Eye (tissue), 1 donor: ENCODE measurements at regions not wholly inside any gene's neighbourhood (a gene's known extent, or its start where the extent isn't known, plus 50 kb on each side); places are given as distances from the start of the nearest gene placed in this dataset.

Experiments
- DNase-seq: peaks from one replicate; pipeline ENCODE4 v3.0.0-alpha.2; 2015

DNA sequence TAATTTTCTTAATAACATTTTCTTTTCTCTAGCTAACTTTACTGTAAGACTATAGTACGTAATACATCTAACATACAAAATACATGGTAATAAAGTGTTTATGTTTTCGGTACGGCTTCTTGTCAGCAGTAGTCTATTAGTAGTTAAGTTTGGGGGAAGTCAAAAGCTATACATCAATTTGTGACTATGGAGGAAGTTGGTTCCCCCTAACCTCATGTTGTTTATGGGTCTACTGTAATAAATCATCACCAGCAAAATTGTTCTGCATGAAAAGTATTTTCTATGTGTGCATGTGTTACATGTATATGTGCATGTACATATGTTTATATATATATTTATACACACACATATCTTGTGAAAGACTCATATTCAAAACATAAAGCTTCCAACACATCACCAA is 303.0 kb downstream of the TRIB2 start:
- no peak for DNase-seq

DNA sequence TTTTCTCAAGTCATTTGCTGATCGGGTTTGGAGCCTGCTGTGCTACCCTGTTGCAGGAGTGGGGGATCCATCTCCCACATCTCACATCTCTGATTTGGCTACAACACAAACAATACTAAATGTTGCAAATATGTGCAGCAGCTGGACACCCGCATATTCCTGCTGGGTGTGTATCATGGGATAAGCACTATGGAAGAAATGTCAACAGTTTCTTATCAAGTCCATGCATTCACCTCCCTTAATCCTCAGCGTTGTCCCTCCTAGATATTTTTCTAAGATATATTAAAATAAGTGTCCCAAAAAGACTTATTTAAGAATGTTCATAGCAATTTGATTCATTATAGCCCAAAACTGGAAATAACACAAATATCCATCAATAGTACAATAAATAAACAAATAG is 303.7 kb downstream of the TRIB2 start:
- no peak for DNase-seq

DNA sequence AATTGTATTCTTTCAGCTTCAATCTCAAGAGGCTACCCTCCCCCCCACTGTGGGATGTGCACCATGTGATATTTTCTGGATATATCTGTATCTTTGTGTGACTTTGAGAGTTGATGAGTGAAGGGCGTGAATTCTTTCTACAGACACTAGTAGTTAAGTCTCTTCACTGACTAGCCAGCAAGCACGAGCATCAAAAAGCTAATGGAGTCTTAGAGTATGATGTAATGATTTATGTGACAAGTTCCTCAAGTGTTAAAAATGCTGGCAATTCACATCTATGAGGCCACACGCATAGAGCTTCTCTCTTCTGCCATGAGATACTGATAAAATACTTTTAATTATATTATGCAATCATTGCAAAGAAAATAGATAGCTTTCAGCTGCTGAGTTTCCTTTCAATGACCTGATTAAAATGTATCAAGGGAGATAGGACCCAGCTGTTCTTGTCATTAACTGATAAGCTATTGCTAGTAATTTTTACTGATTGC is 304.8 kb downstream of the TRIB2 start:
- DNase-seq = peak; percentile 45

DNA sequence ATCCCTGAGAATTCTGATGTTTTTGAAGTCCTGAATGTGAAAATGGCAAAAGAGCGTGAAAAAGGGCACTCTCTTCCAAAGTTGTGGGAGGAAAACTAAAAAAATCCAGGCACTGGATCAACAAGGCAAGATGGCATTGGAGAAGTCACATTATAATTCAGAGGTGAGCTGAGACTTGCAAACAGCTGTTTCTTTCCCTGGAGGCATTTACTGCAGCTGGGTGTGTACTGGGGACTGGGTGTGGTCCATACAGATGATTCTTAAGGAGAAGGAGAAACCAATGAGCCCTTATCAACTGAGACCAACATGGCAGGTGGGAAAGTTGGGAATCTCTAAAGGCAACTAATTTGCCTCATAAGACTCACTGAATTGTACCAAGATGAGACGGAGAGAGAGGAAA is 313.9 kb downstream of the TRIB2 start:
- DNase-seq = no peak

DNA sequence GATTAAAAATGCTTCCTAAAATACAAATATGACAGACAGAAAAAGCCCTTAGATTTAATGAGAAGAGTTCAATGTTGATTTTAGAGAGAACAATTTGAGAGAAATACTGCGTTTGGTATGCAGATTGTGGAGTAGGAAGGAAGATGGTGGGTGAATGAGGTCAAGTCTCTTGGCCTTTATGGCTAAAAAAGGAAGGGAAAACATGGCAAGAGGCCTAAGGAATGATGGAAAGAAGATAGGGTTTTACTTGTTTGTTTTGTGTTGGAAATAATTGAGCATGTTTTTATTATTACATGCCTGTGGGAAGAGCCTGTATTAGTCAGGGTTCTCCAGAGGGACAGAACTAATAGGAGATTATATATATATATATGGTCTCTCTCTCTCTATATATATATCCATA is 318.1 kb downstream of the TRIB2 start:
- no peak for DNase-seq

DNA sequence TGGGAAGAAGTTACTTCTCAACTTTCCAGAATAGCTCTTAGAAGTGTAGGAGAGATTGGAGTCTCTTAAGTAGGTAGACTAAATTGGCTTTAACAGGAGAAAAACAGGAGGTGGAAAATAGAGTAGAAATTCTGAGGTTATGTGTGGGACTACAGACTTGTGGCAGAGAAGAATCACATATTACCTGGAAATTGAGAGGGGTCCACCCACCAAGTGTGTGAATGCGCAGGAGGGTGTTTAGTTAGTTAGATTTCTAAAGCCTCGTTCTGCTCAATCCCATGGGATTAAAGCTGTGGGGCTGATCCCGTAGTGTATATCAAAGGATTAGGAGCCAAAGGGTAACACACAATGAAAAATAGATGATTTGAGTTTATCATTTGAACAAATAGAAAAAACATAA is 319.1 kb downstream of the TRIB2 start:
- DNase-seq = no peak

DNA sequence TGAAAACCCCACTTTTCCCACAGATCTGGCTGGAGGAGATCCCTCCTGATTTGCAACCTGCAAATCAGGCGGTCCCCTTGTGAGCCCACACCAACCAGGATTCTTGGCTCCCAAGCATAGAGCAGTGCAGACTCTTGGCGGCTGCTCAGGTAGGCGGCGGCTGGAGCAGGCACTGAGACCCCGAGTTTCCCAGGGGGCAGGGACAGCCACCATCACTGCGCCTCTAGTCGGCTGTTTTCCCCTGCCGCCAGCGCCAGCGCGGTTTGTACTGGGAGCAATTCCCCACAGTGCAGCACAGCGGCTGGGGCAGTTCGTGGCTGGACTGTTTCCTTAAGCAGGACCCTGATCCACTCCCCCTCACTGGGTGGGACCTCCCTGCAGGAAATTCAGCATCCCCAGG is 323.3 kb downstream of the TRIB2 start:
- no peak for DNase-seq

DNA sequence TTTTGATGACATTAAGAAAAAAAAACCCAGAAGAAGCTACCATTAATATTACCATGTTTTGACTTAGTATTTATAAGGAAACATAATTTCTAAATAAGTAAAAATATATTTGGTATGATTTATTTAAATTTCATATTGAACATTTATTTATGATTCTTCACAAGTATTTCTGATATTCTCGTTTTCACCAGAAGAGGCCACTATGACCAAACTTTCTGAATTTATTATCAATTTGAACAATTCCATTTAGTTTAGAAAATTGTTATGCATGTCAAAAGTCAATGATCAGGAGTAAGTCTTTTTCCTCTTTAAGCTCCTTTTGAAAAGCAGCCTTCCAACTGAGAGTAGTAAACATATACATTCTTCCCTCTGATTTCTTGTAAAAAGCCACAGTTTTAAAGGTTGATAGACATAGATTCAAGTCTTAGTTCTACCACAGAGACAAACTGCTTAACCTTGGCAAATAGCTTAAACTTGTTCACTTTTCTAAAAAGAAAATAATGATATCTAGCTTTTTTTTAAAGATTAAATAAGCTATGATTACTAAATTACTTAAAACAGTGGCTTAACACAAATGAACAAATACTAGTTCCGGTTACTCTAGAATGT is 329.9 kb downstream of the TRIB2 start:
- peak; percentile 66 for DNase-seq

DNA sequence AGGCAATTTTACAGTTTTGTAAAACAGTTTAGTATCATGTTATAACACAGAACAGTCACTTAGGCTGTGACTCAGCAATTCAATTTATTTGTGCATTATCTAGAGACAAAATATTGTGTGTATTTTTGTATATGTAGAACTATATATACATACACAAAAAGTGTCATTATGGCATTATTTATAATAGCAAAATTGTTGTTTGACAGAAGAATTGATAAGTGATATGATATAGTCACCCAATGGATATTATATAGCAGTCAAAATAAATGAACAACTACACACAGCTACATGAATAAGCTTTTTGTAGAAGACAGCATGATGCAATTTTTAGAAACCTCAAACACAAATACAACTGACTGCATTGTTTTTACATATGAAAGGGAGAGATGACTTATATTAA is 334.0 kb downstream of the TRIB2 start:
- no peak for DNase-seq

DNA sequence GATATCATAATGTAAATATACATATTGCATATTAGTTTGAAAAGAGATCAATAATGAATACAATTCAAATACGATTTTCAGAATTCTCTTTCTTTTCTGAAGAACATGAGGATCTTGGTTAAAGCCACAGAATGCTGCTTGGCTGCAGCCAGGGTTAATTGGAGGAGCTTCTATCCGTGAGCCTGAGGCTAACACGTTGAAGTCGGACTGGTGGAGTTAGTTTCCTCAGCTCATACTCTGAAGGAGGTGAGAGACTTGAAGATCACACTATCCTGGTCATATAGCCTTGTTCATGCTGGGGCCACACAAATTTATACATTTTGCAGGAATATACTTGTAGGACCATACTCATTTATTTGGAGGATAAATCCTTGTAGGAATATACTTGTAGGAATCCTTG is 335.8 kb downstream of the TRIB2 start:
- no peak for DNase-seq

DNA sequence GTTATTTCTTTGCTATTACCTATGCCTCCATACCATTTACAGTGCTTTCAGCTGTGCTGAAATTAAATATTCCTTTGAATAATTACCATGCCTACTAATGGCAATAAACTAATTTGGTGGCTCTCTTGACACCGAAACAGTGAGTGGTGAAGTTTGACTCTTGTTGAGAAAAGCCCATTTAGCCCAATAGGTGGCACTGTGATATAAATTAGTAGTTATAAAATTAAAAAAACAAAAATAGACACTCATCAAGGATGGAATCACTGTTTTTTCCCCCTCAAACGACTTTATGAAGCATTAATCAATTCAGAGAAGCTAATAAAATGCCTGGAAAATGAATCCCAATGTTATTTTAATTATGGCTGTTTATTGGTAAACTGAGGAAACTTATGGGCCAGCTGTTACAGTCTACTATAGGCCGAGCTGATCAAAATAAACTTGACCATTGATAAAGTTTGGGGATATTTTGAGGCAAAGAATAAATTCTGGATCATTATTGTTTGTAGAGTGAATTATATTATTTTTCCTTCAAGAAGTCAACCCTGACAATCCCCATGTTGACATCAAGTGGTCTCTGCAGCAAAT is 339.6 kb downstream of the TRIB2 start:
- DNase-seq = peak; percentile 55

DNA sequence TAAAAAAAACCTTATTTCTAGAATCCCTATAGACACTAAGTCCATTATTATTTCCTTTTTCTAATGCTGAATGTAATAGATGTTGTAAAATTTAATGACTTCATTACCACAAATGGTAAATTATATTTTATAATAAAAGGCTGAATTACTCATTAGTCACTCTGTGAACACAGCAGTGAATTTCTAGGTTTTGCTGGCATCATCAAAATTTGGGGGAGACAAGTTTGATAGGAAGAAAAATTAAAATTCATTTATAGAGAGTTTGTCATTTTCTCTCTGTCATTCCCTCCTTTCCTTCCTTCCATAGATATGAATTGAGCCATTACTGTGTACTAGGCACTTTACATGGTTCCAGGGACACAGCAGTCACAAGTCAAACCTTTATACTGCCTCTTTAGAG is 340.9 kb downstream of the TRIB2 start:
- DNase-seq = no peak

DNA sequence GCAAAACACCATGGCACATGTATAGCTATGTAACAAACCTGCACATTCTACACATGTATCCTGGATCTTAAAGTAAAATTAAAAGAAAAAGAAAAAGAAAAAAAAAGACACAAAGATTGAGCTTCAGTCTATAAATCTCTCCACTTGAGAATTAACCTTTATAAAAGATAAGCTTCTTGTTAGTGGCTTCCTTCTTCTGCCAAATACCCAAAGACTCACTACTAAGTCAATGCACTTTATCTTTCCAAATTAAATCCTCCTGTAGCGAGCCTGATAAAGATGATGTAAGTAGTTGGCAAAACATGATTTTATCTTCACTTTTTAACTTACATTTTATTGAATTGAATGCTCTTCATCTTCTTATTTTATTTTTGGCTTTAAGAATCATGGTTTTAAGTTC is 349.9 kb downstream of the TRIB2 start:
- no peak for DNase-seq

DNA sequence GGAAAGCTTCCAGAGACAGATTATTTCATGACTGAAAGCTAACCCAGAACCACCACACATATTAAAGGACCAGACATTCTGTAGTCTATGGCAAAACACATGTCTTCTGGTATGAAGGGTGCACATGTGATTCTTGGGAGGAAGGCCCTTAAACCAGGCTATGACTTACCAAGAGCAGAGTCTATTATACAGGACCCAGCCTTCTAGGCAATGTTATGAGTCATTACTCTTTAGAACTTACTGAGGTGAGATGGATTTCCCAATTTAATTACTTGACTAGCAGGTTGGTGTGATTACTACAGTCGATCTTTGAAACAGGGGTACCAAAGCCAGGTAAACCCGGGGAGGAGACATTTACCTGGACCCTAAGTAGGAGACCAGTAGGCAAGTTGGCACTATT is 350.8 kb downstream of the TRIB2 start:
- no peak for DNase-seq

DNA sequence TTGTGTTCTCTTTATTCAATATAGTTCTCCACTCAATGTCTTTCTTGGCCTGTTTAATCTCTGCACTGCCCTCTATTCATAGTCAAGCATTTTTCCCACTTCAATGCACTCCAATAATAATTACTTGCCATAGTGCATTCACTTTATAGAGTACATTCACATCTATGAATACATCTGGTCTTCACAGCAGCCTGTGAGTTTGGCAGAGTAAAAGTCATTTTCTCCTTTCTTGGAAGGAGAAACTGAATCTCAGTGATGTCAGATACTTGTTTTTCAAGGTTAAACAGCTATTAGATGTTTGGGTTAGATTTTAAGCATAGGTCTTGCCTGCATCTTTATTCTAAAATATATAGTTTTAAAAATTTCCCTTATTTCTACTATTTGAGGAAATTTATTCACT is 373.2 kb downstream of the TRIB2 start:
- DNase-seq = peak; percentile 42

DNA sequence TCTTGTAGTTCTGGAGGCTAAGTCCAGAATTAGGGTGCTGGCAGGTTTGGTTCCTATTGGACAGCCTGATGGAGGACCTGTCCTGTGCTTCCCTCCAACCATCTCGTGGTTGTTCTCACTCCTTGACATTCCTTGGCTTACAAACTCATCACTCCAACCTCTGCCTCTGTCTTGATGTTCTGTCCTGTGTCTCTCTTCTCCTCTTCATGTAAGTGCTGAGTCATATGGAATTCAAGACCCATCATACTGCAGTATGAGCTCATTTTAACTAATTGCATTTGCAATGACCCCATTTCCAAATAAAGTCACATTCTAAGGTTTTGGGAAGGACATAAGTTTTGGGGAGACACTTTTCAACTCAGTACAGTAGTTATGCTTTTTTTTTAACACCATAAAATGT is 374.7 kb downstream of the TRIB2 start:
- DNase-seq = no peak

DNA sequence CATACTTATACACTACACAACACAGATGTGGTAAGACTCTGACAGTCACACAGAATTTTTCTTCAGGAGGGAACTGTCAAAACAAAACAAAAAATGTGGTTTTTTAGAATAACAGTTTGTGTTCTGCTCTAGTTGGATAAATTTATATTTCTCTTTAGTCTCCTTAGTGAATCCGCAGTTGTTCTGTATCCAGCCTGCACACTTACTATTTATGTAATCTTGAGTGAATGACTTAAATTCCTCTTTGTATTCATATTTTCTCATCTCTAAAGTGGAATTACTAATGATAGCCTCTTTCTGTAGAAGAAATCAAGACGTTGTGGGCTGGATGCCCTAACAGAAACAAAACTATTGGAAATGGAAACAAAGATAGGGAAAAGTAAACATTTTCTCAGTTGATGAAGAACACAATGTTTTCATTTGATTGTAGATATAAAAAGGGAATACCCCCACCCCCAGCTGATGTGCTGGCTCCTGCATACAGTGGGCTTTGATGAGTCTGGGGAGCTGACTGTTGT is 375.2 kb downstream of the TRIB2 start:
- DNase-seq = no peak

DNA sequence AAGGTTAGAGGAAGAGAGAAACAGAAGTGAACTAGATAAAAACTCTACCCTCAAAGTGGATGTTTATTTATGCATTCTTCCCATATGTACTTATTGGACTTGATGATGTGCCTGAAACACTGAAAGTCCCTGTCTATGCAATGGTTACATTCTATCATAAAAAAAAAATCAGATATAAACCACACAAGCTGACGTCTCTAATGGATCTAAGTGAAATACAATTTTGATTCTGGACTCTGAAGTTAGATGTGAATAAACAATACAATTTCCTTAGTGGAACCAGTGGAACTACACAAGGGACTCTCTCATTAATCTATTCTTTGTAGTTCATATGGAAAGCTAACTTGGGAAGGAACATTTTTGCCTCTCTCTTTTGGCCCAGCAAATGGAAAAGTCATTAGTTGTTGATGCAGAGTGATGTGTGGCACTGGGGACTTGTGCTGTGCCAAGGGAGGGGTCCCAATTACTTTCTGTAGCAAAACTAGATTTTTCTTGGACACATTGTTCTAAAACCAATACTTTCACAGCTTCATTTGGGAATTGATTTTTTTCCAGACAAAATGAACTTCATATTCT is 376.8 kb downstream of the TRIB2 start:
- DNase-seq = peak; percentile 61

DNA sequence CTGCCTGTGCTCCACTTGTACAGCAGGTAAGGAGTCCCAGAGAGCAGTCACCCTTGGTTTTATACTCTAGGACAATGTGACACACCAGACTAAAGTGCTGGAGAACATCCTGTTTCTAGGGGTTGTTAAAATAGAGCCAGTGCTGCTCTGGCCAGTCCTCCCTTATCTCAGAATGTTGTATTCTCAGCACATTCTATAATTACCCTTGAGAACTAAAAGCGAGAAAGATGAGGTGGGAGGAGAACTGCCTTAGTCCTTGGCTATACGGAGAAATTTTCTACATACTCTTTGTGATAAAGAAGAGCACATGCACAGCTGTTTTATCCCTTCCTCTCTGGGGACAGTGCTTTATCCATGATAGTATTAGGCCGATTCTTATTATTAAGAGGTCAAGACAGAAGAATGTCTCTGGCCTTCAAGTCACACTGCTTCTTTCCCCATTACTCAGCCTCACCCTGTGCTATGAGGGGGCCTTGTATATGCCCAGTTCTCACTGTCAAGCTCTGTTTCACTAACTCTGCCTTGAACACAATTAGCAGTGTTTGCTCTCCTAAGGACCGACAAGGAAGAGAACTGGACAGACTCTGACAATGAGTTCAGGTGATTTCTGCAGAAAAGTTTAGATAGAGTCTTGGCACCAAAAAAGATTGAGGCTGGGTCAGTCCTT is 385.8 kb downstream of the TRIB2 start:
- no peak for DNase-seq

DNA sequence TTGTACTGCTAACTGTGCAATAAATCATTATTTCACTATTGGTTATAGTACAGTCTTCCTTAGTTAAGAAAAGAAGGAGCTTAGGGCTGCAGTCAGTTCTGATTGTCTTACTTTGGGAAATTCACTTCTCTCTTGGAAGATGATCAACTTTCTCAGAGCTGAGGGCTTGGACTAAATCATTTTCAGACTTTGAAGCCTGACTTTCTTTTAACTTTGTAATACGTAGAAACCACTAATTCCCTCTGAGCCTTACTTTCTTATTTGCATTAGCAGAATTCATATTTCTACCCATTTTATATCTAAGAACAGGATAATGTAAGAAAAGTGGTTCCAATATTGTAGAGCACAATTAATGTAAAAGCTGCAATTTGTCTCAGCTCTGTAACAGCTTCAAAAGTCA is 386.4 kb downstream of the TRIB2 start:
- DNase-seq = no peak

DNA sequence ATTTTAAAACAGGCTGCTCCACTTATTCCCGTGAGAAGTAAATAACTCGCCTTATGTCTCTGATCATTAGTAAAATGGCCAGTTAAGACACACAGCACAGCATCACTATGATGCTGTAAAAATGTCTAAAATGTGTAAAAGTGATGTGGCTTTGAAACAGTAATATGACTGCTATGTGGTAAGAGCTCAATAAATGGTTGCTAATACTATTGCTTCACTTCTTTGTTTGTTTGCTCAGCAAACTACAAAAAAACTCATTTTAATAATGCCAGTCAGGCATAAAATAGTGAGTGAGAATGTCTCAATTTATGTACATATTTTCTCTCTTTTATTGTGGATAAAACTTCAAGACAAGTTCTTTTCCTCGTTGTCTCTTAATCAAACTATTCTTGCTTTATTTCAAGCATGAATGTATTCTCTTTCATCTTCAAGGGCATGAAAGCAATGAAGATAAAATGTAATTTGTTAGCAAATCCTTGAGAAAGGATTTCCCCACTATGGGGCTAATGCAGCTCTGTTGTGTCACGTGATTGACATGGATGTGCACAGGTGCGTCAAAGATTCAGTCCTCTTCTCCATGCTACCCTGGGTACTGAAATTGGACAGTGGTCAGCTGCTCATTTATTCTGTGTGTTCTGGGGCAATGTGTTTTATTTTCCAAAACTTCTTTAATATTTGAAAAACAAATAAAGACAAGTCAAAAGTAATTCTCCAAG is 387.2 kb downstream of the TRIB2 start:
- DNase-seq = no peak

DNA sequence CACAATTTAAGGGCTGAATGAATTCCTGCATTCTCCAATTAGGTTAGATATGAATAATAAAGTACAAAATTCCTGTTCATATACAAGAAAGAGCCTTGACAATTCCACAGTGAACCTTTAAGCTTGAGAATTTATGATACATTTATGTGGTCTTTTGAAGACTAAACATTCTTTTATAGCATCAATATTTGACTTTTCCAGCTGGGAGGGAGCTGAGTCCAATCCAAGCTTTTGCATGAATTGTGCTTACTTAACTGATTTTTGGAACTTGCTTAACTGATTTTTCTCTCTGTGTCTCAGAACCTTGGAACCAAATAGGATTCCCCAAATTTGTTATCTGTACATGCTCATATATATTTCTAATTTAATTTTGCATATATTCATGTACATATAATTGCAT is 388.0 kb downstream of the TRIB2 start:
- DNase-seq = no peak

DNA sequence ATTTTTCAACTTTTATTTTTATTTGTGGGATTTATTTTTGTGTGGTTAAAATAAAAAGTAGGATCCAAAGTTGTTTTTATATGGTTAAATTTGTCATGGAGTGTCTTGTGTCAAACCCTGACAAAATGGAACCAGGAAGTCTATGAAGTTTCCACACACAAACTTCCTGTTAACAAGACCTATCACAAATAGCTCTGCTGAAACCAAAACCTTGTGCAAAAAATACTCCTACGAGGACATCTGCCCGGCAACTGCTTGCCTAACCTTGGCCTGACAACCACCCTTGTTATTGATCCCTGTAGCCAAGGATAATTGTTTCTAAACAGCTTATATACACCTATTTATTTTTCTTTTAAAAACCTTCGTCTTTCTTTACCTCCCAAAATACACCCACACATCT is 389.6 kb downstream of the TRIB2 start:
- no peak for DNase-seq
